ENCODE measurements at regions not wholly inside any gene's neighbourhood (a gene's known extent, or its start where the extent isn't known, plus 50 kb on each side); places are given as distances from the start of the nearest gene placed in this dataset.

DNA sequence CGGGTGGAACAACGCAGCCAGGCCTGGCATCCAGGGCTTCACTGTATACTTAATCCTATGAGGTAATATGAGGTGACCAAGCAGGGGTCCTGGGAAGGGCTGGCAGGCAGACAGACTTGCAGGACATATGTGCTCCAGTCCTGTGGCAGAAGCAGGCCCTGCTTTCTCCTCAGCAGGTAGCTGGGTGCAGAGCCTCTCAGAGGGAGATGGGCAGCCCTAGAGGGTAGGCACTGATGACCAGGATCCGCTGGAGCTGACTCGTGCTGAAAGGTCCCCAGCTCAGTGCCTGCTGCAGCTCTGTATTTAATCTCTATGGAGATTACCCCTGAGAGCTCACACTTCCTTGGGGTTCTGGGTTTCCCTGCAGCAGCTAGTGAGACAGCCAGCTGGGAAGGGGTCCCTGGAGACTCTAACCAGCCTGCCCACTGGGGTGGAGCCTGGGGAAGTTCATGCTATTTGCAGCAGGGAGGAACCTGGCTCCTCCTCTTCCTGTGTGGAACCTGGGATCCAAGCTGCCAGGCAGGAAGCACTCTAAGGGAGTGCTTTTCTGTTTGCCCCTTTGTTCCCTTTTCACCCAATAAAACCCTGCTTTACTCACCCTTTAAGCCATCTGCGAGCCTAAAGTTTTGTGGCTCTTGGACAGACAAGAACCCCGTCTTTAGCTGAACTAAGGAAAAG, 339.2 kb downstream of the DCAF12L2 start:
- DNase-seq = no peak

DNA sequence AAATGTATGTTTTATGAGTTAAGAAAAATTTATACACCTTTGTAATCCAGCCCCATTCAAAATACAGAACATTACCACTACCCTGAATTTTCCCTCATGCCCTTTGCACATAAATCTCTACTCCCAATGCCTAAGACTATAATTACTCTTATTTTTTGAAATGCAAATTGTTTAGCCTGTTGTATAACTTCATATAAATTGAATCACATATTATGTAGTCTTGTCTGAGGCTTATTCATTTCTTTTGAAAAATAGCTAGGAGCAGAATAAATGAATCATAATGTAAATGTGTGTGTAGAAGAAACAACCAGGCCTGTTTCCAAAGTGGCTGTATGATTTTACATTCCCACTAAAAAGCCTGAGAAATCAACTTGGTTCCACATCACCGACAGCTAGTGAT, 319.8 kb downstream of the DCAF12L2 start:
- DNase-seq = no peak

- DNase-seq = no peak
Observed at GRCh38 chrX:125850693-125851092, 315.4 kb downstream of the DCAF12L2 start.

DNA sequence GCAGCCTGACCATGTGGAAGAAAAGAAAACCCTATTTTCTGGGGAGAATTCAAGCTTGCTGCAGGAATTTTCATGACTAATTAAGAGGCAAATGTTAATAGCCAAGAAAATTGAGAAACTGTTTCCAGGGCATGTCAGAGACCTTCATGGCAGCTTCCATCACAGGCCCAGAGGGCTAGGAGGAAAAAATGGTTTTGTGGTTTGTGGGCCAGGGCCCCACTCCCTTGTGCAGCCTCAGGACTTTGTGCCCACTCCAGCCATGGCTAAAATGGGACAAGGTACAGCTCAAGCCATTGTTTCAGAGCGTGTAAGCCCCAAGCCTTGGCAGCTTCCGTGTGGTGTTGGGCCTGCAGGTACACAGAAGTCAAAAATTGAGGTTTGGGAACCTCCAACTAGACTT, 282.9 kb downstream of the DCAF12L2 start:
- no peak for DNase-seq

- DNase-seq = no peak
Observed at GRCh38 chrX:125894947-125895346, 271.1 kb downstream of the DCAF12L2 start.

DNA sequence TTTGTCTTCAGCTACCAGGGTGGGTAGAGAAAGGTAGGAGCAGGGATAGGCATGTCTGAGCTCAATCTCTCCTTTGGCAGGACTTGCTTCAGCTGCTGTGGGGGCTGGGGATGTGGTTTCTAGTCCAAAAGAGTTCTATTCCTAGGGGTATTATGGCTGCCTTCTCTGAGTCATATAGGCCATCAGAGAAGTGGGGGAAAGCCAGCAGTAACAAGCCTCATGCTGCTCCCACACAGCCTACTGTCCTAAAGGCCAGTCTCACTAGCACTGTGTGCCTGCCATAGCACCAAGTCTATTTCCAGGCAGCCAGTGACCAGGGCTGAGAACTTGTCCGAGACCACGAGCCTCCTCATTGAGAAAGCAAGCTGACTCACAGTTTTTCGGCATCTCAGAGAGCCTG, 270.6 kb downstream of the DCAF12L2 start:
- DNase-seq = no peak

DNA sequence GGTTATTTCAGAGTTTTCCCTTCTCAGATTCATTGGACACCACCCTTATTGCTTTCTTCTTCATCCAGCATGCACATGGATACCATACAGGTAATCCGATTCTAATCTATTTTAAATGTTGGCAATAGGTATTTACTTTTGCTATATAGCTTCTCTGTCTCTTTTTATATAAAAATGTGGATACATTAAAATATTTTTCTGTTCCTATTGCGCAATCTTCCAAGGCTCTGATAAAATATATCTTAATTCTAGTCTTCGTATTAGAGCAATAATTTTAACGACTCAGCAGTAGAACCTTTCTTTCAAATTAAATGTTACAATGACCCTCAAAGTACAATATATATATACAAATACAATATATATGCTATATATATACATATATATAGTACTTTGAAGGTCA, 239.8 kb downstream of the DCAF12L2 start:
- no peak for DNase-seq

GRCh38 chrX:125940985-125941384, 225.1 kb downstream of the DCAF12L2 start:
- no peak for DNase-seq

- DNase-seq = no peak
Observed at GRCh38 chrX:125947501-125947900, 218.6 kb downstream of the DCAF12L2 start.

GRCh38 chrX:125952973-125953372, 213.1 kb downstream of the DCAF12L2 start:
- no peak for DNase-seq

DNA sequence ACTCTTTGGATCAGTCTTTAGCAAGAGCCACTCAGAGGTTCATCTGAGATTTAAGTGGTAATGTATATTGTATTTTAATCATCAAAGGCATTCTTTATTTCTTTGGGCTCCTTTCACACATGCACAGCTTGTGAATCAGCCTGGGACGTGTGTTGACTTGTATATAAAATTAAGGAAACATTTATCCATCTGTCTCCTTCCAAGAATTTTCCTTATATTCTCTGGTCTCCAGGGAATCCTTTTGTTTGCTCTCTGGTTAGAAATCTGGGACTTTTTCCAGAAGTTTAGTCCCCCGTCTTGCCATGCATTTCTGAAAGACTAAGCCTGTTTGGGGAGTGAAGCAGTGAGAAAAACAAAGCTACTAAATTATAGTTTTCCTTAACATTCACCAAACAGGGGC, 212.3 kb downstream of the DCAF12L2 start:
- no peak for DNase-seq

- DNase-seq = no peak
Observed at GRCh38 chrX:125954236-125954635, 211.9 kb downstream of the DCAF12L2 start.

- no peak for DNase-seq
Observed at GRCh38 chrX:125977851-125978250, 188.2 kb downstream of the DCAF12L2 start.

- peak; percentile 9 for DNase-seq
Observed at GRCh38 chrX:125998432-125998831, 167.7 kb downstream of the DCAF12L2 start.

- no peak for DNase-seq
Observed at GRCh38 chrX:126027229-126027628, 138.9 kb downstream of the DCAF12L2 start.

GRCh38 chrX:126030021-126030420, 136.1 kb downstream of the DCAF12L2 start:
- DNase-seq = no peak

DNA sequence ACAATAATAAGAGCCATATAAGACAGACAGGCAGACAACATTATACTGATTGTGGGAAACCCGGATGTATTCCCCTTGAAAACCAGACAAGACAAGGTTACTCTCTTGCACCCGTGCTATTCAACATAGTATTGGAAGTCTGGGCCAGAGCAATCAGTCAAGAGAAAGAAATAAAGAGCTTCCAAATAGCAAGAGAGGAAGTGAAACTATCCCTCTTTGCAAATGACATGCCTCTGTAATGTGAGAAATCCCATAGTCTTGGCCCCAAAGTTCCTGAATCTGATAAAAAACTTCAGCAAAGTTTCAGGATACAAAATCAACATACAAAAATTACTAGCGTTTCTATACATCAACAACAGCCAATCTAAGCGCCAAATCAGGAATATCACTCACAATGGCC, 102.1 kb downstream of the DCAF12L2 start:
- DNase-seq = no peak

- no peak for DNase-seq
Observed at GRCh38 chrX:126064901-126065541, 101.1 kb downstream of the DCAF12L2 start.

DNA sequence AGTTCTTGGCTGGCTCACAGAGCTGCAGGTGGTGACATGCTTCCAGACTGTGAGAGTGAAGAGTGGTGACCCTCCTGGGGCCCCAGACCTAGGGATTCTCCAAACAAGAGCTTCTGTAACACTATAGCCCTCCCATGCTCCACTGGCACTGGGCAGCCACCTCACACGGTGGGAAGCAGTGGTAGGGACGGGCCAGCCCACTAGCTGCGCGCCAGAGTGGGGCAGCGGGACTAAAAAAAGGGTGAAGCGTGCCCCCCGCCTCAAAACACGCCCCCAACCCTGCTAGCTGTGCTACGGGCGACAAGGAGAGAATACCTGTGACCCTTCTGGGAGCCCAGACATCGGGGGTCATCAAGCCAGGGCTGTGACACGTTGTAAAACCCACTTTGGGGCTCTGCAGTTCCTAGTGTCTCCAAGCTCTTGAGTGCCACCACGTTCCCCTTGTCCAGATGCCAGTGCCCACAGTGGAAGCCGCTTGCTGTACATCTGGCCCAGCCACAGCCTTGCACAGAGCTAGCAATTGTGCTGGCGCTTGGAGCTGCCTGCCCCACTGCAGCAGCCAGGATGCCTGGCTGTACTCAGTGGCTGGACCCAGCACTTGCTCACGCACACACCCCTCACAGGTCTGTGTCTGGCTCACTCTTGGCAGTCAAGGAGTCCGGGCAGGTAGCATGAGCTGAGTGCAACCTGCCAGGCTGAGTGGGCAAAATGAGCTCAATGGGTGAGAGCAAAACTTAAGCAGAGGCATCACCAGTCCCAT, 100.0 kb downstream of the DCAF12L2 start:
- no peak for DNase-seq
